GM18861 (cell line): ENCODE measurements at regions not wholly inside any gene's neighbourhood (a gene's known extent, or its start where the extent isn't known, plus 50 kb on each side); places are given as distances from the start of the nearest gene placed in this dataset.

Experiments used
- ATAC-seq: cut with Tn5 transposase; IDR thresholded peaks from one replicate; pipeline ENCODE4 v1.9.1; 2021; ENCODE audit not compliant: unreplicated experiment

DNA sequence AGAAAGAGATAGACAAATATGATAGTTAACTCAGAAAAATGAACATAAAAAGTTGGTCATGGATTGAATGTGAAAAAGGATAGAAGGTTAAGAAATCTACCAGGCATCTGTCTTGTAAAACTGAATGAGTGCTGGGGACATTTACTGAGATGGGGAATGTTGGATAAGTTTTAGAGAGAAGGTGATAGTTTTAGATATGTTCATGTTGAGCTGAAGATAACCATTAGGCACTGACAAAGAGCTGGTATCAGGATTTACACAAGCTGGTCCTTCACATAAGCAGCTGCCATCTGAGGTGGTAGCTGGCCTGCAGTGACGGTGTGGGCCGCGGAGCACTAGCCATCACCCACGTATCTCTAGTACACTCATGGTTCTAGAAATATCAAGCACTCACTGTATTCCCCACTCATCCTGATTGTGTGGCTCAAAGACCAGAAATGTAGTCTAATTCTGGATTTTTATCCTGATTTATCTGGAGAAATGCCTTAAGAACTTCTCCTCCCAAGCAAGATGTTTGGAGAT lies 194.4 kb upstream of the KCNJ16 start:
- no peak for ATAC-seq

GRCh38 chr17:69882281-69882680 lies 192.7 kb upstream of the KCNJ16 start:
- no peak for ATAC-seq

DNA sequence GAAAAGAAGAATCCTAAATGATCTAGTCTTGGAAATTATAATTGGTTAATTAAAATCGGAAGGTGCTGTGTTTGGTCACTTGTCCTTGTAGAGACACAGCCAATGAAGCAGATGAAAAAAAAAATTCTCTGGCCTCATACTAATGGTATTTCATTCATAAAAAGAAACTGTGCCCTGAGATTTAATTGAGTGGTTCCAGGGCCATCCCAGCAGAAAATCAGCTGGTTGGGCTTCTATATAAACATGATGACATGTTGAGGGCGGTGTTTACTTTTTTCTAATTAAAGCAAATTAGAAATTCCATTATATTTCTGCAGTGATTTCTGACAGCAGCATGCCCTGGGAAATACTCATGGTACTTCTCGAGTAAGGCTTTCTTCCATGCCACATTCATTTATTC lies 191.9 kb upstream of the KCNJ16 start:
- no peak for ATAC-seq

DNA sequence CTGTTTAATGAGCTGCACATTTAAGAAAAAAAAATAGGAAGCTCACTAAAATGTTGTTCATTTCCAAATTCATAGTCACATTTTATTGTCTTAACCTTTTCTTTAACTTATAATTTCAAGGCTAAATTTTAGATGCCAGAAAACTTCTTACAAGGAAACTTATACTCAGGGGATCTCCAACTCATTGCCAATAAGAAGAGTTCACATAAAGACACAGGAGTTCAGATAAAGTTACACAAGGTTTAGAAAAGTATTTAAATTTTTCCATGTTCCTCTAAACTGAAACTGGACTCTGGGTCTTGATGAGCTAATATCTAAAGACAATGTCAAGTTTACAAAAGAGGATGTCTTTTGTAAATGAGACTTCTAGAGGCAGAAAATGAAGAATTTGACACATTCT lies 190.7 kb upstream of the KCNJ16 start:
- no peak for ATAC-seq

DNA sequence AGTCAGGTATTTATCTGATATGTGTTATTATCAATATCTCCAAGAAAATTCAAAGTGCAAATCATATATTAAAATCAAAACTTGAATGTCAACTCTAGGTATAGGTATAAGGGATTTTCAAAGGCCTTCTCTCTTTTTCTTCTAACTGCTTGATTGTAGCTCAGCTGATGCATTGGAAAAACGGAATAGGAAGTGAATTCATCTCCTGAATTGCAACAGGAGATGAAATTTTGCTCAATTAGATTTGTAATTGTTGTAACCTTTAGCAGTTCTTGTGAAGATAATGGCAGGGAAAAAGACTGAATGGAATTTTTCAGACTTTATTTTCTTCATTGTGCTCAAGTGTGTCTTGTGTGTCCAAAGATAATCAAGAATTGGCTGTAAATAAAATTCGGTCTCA lies 190.2 kb upstream of the KCNJ16 start:
- no peak for ATAC-seq

DNA sequence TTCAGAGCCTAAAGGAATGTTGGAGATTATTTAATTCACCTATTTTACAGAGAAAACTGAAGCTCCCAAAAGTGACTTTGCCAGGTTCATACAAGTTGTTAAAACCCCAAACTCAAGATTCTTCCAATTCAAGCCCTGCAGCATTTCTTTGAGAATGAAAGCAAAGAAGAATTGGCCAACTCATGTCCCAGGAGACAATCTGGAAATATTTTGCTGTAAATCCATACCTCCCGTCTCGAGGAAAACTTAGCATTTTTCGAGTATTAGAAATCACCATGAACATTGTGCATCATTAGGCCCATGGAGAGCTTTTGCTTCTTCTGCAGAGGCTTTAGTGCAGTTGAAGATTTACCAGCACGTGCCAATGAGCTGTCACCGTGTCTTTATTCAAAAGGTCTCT lies 176.4 kb upstream of the KCNJ16 start:
- no peak for ATAC-seq

DNA sequence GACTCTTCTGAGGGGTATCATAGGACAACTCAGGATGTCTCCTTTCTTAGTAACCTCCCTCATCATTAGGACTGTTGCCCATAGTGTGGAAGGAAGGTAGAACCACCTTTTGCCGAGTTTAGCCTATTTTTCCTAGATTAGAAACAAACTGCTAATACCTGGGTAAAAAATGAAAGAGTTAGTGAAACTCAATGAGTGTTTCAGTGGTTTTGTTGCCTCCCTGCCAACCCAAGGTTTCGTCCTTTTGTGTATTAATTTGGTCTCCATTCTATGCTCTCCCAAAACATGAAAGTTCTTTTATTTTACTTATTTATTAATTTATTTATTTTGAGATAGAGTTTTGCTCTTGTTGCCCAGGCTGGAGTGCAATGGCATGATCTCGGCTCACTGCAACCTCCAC lies 174.9 kb upstream of the KCNJ16 start:
- ATAC-seq: no peak

- no peak for ATAC-seq
Measured at GRCh38 chr17:69900829-69901228, 174.2 kb upstream of the KCNJ16 start.

DNA sequence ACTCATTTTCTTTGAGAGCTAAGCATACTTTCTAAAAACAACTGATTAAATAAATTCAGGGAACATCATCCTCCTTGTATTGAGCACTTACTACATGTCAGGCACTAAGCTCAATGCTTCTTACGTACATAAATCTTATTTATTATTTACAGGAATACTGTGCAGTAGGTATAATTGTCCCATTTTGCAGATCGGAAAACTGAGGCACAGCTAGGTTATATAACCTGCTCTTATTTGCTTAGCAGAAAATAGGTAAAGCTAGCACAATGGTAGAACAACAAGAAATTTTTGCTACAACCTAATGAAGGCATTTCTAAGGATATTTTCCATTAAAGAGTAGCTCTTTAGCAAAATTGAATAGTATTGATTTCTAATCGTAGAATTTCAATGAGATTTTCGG lies 168.7 kb upstream of the KCNJ16 start:
- no peak for ATAC-seq

GRCh38 chr17:69907132-69907847 lies 167.7 kb upstream of the KCNJ16 start:
- ATAC-seq: no peak

GRCh38 chr17:69908626-69909368 lies 166.2 kb upstream of the KCNJ16 start:
- ATAC-seq: no peak

DNA sequence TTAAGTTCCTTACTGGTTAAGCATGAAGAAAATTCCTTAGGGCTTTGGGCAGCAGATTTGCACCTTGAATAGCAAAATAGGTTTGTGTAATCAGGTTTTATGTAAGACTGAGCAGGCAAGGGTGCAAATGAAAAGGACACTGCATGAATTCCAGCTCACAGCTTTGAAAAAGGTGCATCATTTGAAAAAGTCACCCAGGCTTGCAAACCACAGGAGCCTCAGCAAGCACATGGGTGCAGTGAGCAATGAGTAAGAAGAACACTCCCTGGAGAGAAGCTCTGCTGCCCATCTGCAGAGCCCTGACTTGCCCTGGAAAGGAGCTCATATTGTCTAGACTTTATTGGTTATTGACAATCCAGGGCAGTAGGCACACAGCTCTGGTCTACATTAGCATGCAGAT lies 165.6 kb upstream of the KCNJ16 start:
- ATAC-seq: no peak

GRCh38 chr17:69912805-69913204 lies 162.2 kb upstream of the KCNJ16 start:
- no peak for ATAC-seq

- no peak for ATAC-seq
Measured at GRCh38 chr17:69913216-69913615, 161.8 kb upstream of the KCNJ16 start.

GRCh38 chr17:69913616-69914015 lies 161.4 kb upstream of the KCNJ16 start:
- no peak for ATAC-seq

DNA sequence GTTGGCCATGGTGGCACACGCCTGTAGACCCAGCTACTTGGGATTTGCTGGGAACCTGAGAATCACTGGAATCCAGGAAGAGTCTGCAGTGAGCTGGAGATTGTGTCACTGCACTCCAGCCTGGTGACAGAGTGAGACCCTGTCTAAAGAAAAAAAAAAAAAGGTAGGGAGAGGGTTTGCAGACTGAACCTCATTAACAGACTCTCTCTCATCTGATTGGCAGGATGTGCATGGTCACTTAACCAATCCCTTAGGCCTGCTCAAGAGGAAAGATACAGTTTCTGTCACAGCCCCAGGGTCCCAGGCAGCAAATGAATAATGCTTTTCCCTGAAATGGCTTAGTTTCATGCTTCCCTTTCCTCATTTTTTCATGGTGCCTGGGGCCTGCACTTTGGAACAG lies 160.5 kb upstream of the KCNJ16 start:
- ATAC-seq: no peak

DNA sequence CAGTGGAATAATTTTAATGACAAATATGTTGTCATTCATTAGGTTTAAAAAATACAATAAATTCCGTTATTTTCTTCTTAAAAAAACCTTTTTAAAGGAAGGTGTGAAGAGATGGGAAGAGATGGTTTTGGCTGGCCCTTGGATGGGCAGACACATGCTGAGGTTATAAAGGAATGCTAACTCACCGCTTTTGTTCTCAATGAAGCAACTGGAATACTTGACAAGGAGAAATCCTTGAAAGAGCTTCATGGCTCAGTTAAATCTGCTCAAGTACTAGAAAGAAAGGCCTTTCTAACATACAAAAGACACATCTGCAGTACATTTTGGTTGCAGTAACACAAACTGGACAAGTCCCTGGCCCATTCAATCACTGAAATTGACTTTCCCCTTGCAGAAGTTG lies 158.3 kb upstream of the KCNJ16 start:
- no peak for ATAC-seq

- no peak for ATAC-seq
Measured at GRCh38 chr17:69918164-69918563, 156.9 kb upstream of the KCNJ16 start.

DNA sequence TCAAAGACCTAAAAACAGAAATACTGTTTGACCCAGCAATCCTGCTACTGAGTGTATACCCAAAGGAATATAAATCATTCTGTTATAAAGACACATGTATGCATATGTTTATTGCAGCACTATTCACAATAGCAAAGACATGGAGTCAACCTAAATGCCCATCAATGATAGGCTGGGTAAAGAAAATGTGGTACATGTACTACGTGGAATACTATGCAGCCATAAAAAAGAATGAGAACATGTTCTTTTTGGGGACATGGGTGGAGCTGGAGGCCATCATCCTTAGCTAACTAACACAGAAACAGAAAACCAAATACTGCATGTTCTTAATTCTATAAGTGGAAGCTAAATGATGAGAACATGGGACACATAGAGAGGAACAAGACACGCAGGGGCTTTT lies 155.2 kb upstream of the KCNJ16 start:
- no peak for ATAC-seq

GRCh38 chr17:69921046-69921445 lies 154.0 kb upstream of the KCNJ16 start:
- ATAC-seq: no peak

GRCh38 chr17:69928611-69929010 lies 146.4 kb upstream of the KCNJ16 start:
- ATAC-seq: no peak

- ATAC-seq: no peak
Measured at GRCh38 chr17:69936996-69937395, 138.0 kb upstream of the KCNJ16 start.

DNA sequence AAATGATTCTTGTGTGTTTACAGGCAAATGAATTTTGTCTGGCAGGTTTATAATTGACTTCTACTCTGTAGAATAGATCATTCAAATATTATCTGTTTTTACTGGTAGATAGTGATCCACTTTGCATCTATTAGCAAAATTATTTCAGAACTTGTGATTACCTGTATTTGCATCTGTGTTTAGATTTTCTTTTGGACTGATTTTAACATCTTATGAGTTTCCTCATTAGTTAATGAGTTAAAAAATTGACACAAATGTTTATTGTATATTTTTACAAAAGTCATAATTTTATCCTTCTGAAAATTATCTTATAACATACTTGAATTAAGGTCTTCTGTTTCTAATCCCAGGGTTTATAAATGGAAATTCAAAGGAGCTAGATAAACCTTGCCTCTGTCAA lies 132.0 kb upstream of the KCNJ16 start:
- ATAC-seq: no peak
